NCI-H128 (cell line): ENCODE measurements at regions not wholly inside any gene's neighbourhood (a gene's known extent, or its start where the extent isn't known, plus 50 kb on each side); places are given as distances from the start of the nearest gene placed in this dataset.

Experiments
- DNase-seq: peaks from one replicate; lab custom pipeline; 2025; ENCODE audit not compliant: unreplicated experiment; lab: John Stamatoyannopoulos, UW

- no peak for DNase-seq
These were observed 577.1 kb downstream of the PLPP3 start for GRCh38 chr1:56002231-56002630.

DNA sequence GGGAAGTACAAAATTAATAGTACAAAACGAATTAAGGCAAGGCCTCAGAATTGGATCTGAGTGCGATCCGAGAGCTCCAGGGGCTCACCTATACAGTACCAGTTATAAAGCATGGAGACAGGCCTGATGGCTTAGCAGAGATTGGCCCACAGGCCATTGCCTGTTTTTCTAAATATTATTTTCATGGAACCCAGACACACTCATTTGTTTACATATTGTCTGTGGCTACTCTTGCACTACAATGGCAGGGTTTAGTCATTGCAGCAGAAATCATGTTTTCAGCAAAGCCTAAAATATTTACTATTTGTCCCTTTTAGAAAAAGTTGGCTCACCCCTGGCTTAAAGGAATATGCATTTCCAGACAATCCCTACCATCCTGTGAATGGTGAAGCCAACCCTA is 578.9 kb downstream of the PLPP3 start:
- DNase-seq: no peak

DNA sequence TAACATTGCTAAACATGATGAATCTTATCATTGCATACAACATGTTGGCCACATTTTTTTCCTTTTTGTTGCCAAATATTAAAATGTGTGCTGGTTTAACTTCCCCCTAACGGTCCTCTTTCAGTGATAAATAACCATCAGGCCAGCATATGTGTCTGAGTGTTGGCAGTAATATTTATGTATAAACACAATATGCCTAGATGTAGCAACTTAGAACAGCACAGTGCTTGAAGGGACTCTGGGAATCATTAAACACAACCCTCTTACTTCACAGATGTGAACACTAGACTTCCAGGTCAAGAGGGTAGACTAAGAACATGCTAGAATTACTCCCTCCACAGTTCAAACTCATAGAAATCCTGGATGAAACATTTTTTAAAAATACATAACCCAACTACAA is 581.8 kb downstream of the PLPP3 start:
- no peak for DNase-seq

- no peak for DNase-seq
These were observed 585.6 kb downstream of the PLPP3 start for GRCh38 chr1:55993646-55994318.

DNA sequence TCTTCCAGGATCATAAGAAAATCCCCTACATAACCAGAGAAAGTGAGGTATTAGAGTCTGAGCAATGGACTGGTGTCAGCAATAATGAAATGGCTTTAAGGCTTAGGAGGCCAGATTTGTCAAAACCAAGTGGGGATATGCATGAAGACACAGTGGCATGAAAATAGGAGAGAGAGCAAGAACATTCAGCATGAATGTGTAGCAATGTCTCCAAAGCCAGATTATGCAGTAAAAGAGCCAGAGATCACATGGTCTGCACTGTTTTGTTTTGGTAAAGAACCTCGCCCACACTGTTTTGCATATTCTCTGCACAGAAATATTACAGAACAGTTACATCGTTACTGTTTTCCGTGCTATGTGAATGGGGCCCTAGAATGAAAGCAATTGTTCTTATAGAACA is 589.4 kb downstream of the PLPP3 start:
- no peak for DNase-seq

DNA sequence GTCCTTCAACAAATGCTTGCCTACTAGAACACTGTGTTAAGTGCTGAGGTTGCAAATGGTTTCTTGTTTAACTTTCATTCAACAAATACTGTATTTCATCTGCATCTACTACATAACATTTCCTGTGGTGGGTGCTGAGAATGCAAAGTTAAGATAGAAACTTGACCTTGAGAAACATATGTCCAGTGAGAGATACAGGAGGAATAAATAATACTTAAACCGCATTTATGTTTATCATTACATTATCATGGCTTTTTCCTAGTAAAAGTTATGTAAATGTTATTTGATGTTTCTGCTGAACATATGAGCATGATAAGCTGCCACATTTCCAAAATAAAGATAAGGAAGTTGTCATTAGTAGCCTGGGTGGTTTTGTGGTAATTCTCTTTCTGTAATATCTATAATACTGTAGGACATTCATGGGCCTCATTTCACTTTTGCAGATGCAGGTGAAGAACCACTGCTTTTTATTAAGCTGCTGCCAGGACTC is 590.4 kb downstream of the PLPP3 start:
- DNase-seq: no peak

- no peak for DNase-seq
These were observed 591.7 kb downstream of the PLPP3 start for GRCh38 chr1:55987491-55988249.

DNA sequence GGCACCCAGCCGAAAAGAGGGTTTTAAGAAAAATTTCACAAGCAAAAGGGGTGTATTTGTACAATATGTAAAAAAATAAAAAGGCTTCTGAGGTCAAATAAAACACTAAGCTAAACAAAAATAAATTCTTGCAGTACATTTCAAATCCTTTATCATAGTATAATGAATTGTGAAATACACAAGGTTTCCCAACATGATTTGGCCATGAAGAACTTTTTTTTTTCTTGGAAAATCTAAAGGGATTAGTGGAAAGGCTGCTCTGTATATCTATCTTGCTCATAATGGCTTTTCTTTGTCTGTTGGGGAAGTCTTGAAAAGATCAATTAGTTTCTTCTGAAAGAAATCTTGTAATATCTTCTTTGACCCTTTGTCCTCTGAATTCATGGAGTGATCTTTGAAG is 593.4 kb downstream of the PLPP3 start:
- no peak for DNase-seq

DNA sequence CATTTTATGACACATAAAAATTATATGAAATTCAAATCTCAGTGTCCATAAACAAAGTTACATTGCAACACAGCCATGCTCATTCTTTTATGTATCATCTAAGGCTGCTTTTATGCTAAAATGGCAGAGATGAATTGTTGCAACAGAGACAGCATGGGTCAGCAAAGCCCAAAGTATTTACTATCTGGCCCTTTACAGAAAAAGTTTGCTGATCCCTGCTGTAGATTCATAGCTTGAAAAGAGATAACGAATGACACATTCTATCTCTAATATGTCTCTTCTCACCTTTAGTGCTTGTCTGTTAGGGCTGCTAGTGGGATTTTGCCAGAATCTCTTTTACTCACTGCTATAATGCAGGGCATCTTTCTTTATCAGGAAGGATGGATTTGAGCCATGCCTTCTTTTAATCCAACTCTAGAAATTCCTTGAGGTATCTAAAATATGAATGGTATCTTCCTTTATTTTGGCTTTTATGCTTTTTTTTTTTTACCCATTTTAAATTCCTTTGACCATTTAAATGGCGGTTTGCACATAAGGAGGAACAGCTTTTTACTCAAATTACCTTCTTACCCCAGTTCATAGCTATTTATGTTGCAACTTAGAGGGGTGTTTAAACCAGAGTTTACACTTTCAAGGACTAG is 598.2 kb downstream of the PLPP3 start:
- DNase-seq: no peak

DNA sequence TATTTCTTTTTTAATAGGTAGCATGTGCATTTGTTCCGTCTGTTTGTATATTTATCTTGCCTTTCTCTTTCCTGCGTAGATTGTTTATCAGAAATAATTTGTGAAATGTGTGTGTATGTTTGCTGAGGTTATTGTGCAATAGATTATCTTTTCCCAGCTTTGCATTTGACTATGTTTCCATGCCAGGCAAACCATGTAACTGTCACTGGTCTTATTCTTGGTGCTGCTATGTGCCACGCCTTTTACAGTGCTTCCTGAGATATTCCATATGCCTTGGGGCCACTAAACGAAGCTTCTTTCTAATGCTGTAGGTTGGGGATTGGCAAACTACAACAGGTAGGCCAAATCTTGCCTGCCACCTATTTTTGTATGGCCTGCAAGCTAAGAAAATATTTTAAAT is 598.8 kb downstream of the PLPP3 start:
- no peak for DNase-seq

DNA sequence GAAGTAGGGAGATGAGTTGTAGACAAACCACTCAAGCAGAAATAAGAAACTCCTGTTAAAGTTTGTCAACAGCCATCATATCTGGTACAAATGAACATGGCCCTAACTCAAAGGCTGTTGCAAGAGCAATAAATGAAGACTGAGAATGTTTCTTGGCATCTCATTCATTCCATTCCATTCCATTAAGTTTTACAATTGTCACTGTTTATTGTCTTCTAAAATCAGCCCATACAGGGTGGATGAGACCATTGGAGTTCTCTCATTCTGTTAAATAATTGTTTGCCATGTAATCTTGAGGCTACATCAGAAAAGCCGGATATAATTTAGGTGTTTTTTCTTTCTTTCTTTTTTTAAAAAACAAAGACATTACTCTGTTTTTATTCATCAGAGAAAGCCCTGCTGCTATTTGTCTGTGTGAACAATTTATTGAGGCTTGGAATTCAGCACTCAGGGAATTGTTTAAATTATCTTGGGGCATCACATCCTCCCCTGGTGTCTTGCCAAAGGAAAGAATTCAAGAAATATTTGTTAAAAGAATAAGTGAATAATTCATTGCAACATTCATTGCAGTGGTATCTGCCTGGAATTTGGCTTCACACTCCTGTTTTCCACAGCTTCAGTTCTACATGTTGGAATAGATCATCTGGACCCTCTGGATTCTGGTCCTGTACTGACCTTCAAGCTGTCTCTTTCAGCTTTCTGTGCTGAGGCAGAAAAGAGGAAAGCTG is 604.5 kb downstream of the PLPP3 start:
- DNase-seq: no peak

- DNase-seq: no peak
These were observed 608.7 kb downstream of the PLPP3 start for GRCh38 chr1:55970526-55971110.

- no peak for DNase-seq
These were observed 610.0 kb downstream of the PLPP3 start for GRCh38 chr1:55969322-55969721.

DNA sequence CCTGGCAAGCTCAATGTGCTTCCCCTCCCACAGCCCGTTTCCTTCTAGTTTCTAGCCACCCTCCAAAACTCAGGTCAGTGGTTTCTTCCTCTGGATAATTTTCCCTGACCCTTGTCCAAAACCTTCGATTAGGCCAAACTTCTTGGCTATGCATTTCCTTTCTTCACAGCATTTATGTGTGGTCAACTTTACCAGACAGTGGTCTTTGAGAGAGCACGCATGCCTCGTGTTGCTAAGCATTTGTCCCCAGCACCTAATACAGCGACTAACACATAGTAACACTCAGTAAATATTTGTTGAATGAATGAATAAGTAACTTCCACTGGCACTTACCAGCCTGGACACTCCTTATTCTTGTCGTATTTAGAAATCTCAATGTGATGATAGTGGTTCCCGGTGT is 610.7 kb downstream of the PLPP3 start:
- DNase-seq: no peak

DNA sequence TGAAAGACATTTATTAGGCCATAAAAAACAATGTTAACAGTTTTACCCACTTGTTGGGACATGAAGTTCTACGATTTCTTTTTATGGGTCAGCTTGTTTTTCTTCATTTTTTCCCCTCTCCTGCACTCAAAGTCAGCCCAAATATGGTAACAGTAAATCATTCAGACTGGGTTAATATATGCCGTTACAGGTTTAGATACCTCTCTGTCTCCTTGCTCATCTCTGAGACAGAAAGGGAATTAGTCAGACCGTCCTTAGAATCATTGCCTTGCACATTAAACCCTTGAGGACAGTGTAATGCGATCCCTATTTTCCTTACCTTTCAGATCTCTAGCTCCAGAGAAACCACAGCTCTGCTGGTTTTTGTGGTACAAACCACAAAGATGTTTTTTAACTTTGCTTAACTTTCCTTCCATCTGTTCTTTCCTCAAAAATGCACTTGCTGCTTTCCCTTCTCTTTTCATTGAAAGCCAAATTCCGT is 613.3 kb downstream of the PLPP3 start:
- DNase-seq: no peak

DNA sequence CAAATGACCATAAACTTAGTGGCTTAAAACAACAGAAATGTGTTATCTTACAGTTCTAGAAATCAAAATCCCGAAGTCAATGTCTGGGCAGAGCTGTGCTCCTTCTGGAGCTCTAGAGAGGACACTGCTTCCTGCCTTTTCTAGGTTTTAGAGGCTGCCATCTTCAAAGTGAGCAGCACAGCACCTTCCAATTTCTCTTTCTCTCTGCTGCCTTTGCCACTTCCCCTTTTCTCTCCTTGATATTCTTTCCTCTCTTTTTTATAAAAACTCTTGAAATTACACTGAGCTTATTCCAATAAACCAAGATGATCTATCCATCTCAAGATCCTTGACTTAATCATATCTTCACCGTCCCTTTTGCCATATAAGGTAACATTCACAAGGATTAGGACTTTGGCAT is 616.9 kb downstream of the PLPP3 start:
- DNase-seq: no peak

DNA sequence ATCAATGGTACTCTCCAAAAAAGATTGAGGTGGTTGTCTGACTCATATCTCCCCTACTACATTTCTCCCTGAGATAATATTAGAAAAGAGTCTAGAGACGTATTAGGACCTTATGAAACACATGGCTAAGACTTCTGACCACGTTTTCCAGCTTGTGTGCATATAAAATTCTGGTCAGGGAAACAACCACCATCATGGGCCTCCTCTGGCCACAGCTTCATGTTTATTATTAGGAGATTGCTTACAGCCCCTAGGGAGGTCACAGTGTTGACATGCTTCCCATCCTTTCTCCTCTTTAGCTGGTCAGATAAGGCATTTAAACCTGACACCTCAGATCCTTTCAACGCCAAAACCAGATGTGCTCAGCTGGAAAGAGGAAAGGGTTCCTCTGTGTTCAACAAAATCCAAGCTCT is 620.2 kb downstream of the PLPP3 start:
- no peak for DNase-seq

DNA sequence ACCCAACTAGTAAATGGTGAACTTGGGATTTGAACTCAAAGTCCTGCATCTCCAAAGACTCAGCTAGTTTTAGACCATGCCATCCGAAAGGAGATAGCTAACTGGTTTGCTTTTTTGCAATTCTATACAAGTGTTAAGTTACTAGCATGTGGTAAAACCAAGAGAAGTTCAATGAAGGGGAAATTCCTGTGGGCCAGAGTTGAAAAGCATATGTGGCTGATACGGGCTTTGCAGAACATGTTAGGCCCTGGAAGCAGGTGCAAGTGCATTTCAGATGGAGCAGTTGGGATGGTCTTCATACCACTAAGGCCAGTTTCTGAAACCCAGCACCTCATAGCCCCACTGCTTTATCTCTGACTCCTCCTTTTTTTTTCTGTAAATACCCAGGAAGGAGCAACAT is 620.9 kb downstream of the PLPP3 start:
- DNase-seq: no peak

GRCh38 chr1:55957276-55957675 is 622.1 kb downstream of the PLPP3 start:
- DNase-seq: no peak

DNA sequence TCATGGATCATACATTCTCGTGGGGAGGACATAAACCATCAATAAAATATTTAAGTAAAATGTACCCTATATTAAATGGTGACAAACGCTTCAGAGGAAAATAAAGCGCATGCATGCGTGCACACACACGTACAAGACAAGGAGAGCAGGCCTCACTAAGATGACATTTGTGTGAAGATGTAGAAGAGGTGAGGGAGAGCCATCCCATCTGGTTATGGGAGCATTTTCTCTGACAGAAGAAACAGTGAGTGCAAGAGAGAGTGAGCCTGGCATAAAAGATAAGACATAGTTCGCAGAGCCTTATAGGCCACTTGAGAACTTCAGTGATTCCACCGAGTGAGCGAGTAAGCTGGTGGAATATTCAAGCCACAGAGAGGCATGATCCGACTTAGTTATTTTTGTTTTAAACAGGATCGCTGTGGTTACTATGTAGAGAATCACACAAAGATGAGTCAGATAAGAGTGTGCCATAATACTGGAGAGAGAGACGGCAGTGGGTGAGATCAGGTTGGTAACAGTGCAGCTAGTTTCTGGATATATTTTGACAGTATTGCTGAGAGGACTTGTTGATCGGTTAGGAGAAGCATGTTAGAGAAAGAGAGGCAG is 624.2 kb downstream of the PLPP3 start:
- no peak for DNase-seq

- no peak for DNase-seq
These were observed 628.1 kb downstream of the PLPP3 start for GRCh38 chr1:55951291-55951690.
